LNCaP clone FGC (cell line): ENCODE measurements at regions not wholly inside any gene's neighbourhood (a gene's known extent, or its start where the extent isn't known, plus 50 kb on each side); places are given as distances from the start of the nearest gene placed in this dataset.

Experiments used
- DNase-seq: peaks from one replicate; pipeline ENCODE4 v3.0.0-alpha.2; 2011; ENCODE audit warnings: low read depth
- H3K4me3 ChIP-seq: 2 replicates; pipeline ENCODE4 v1.5.1; 2011; ENCODE audit warnings: mild to moderate bottlenecking, low read depth, low read length, control low read depth
- CTCF ChIP-seq: IDR thresholded peaks from 2 replicates; pipeline ENCODE4 v1.5.1; 2012; ENCODE audit warnings: mild to moderate bottlenecking; ENCODE audit not compliant: control insufficient read depth, insufficient read depth; ENCODE audit errors: extremely low read depth

GRCh38 chr5:106600803-106601202 is 1069.9 kb downstream of the EFNA5 start:
- TF ChIP-seq CTCF, result no peak
- H3K4me3 ChIP-seq, result no peak overlapping the region
- DNase-seq, result no peak

GRCh38 chr5:106595864-106596263 is 1074.9 kb downstream of the EFNA5 start:
- TF ChIP-seq CTCF, result no peak
- no peak overlapping the region for H3K4me3 ChIP-seq
- no peak for DNase-seq

- TF ChIP-seq CTCF, result no peak
- no peak overlapping the region for H3K4me3 ChIP-seq
- DNase-seq, result no peak
These were observed 1086.5 kb downstream of the EFNA5 start for GRCh38 chr5:106584268-106584667.

GRCh38 chr5:106578736-106579135 is 1092.0 kb downstream of the EFNA5 start:
- no peak for TF ChIP-seq CTCF
- H3K4me3 ChIP-seq, result no peak overlapping the region
- DNase-seq, result no peak

- no peak for TF ChIP-seq CTCF
- DNase-seq, result no peak
- H3K4me3 ChIP-seq, result no peak overlapping the region
These were observed 1095.9 kb downstream of the EFNA5 start for GRCh38 chr5:106574820-106575219.

- H3K4me3 ChIP-seq, result no peak overlapping the region
- DNase-seq, result no peak
- TF ChIP-seq CTCF, result no peak
These were observed 1104.7 kb downstream of the EFNA5 start for GRCh38 chr5:106566031-106566430.

GRCh38 chr5:106545325-106545724 is 1125.4 kb downstream of the EFNA5 start:
- TF ChIP-seq CTCF, result no peak
- no peak for DNase-seq
- H3K4me3 ChIP-seq, result no peak overlapping the region
